WERI-Rb-1 (cell line): ENCODE measurements at regions not wholly inside any gene's neighbourhood (a gene's known extent, or its start where the extent isn't known, plus 50 kb on each side); places are given as distances from the start of the nearest gene placed in this dataset.

Experiments used
- DNase-seq: peaks from one replicate; pipeline ENCODE4 v3.0.0-alpha.2; 2020
- H3K27ac ChIP-seq: fragments of 250-450 bp; sonication (Bioruptor Pico); 2 replicates; pipeline ENCODE4 v1.5.1; 2020; ENCODE audit warnings: mild to moderate bottlenecking, moderate library complexity
- H3K27me3 ChIP-seq: fragments of 250-450 bp; sonication (Bioruptor Pico); 2 replicates; pipeline ENCODE4 v1.5.1; 2021; ENCODE audit warnings: mild to moderate bottlenecking, low read depth, moderate library complexity; ENCODE audit not compliant: insufficient read depth, severe bottlenecking
- H3K36me3 ChIP-seq: fragments of 250-450 bp; sonication (Bioruptor Pico); 2 replicates; pipeline ENCODE4 v1.5.1; 2020; ENCODE audit warnings: mild to moderate bottlenecking, moderate library complexity
- H3K4me3 ChIP-seq: 2 replicates; pipeline ENCODE4 v1.5.1; 2011; ENCODE audit warnings: low read depth, mild to moderate bottlenecking, control low read depth, low read length
- H3K9me3 ChIP-seq: fragments of 250-450 bp; sonication (Bioruptor Pico); 2 replicates; pipeline ENCODE4 v1.5.1; 2021; ENCODE audit warnings: mild to moderate bottlenecking, moderate library complexity; ENCODE audit not compliant: severe bottlenecking
- CTCF ChIP-seq: IDR thresholded peaks from 2 replicates; pipeline ENCODE4 v1.5.1; 2011; ENCODE audit warnings: low read depth, mild to moderate bottlenecking, control low read depth, inconsistent platforms, low read length

- no peaks in the 10 kb centered on the region for H3K36me3 ChIP-seq
- H3K9me3 ChIP-seq = peaks cover 7% of the 10 kb centered on the region
- no peak overlapping the region for H3K27ac ChIP-seq
- no peak for DNase-seq
- no peak for TF ChIP-seq CTCF
- H3K27me3 ChIP-seq = peaks cover 97% of the 10 kb centered on the region
- H3K4me3 ChIP-seq = no peak overlapping the region
Measured at GRCh38 chr4:189098932-189099696, 841.6 kb upstream of the FRG1 start.

GRCh38 chr4:189113389-189113888 lies 827.2 kb upstream of the FRG1 start:
- no peak overlapping the region for H3K4me3 ChIP-seq
- no peak for DNase-seq
- H3K27ac ChIP-seq = no peak overlapping the region
- peaks cover 2% of the 10 kb centered on the region for H3K9me3 ChIP-seq
- no peaks in the 10 kb centered on the region for H3K36me3 ChIP-seq
- no peak for TF ChIP-seq CTCF
- peaks cover 64% of the 10 kb centered on the region for H3K27me3 ChIP-seq

- Histone ChIP-seq H3K27ac (no peak overlapping the region), H3K9me3 (no peaks in the 10 kb centered on the region), H3K27me3 (peaks cover 91% of the 10 kb centered on the region), H3K4me3 (no peak overlapping the region), H3K36me3 (no peaks in the 10 kb centered on the region)
- no peak for DNase-seq
- no peak for TF ChIP-seq CTCF
Measured at GRCh38 chr4:189117426-189117825, 823.2 kb upstream of the FRG1 start.

GRCh38 chr4:189121336-189121735 lies 819.3 kb upstream of the FRG1 start:
- Histone ChIP-seq H3K27me3 (peaks cover 81% of the 10 kb centered on the region), H3K36me3 (no peaks in the 10 kb centered on the region), H3K9me3 (no peaks in the 10 kb centered on the region), H3K27ac (no peak overlapping the region), H3K4me3 (no peak overlapping the region)
- no peak for DNase-seq
- TF ChIP-seq CTCF = no peak

- no peaks in the 10 kb centered on the region for H3K36me3 ChIP-seq
- DNase-seq = peak; percentile 17
- H3K27ac ChIP-seq = no peak overlapping the region
- no peaks in the 10 kb centered on the region for H3K9me3 ChIP-seq
- peak; percentile 38; the same call in 1 of the 2 replicates for TF ChIP-seq CTCF
- H3K4me3 ChIP-seq = no peak overlapping the region
- peaks cover 67% of the 10 kb centered on the region for H3K27me3 ChIP-seq
Measured at GRCh38 chr4:189124149-189124758, 816.4 kb upstream of the FRG1 start.
